Upper lobe of left lung (tissue), 4 donors: ENCODE measurements at regions not wholly inside any gene's neighbourhood (a gene's known extent, or its start where the extent isn't known, plus 50 kb on each side); places are given as distances from the start of the nearest gene placed in this dataset.

ENCODE experiments used
- CTCF ChIP-seq, 6 experiments: fragments of 450-650 bp in 4 of 6; fragments of 200-600 bp in 2 of 6; sonication (generic) in 2 of 6; IDR thresholded peaks; one replicate each; pipeline ENCODE4 v1.5.1; 2016 to 2019; ENCODE audit warnings: antibody characterized with exemption in 6 of 6
- EP300 ChIP-seq, 4 donors: sonication (generic); formaldehyde crosslinking; IDR thresholded peaks; one replicate each; pipeline ENCODE4 v1.5.1; 2017; ENCODE audit warnings: antibody characterized with exemption in 4 of 4, control low read depth in 2 of 4
- POLR2A ChIP-seq, 4 donors: fragments of 450-650 bp; IDR thresholded peaks; one replicate each; pipeline ENCODE4 v1.5.1; 2016 to 2017; ENCODE audit warnings: antibody characterized with exemption in 4 of 4, mild to moderate bottlenecking in 2 of 4
- POLR2AphosphoS5 ChIP-seq, 2 donors: sonication (generic); formaldehyde crosslinking; IDR thresholded peaks; one replicate each; pipeline ENCODE4 v1.5.1; 2017; ENCODE audit warnings: antibody characterized with exemption in 2 of 2

GRCh38 chr2:222353993-222354392, 55.2 kb upstream of the PAX3 start:
- no peak for TF ChIP-seq POLR2AphosphoS5 (IDR thresholded peaks at IDR 0.05)
- no peak for TF ChIP-seq POLR2A (IDR thresholded peaks at IDR 0.05)
- TF ChIP-seq CTCF (IDR thresholded peaks at IDR 0.05) = no peak
- TF ChIP-seq EP300 (IDR thresholded peaks at IDR 0.05) = no peak
